Type B pancreatic cell (in vitro differentiated cells): ENCODE measurements at regions not wholly inside any gene's neighbourhood (a gene's known extent, or its start where the extent isn't known, plus 50 kb on each side); places are given as distances from the start of the nearest gene placed in this dataset.
"Not testable (repeated sequence)": the region's sequence is repeated elsewhere in the genome, so short reads cannot be mapped to it uniquely, and the experiment has no call there.

Source experiments
- DNase-seq: peaks from one replicate; pipeline ENCODE4 v3.0.0; 2021; ENCODE audit warnings: mixed read lengths; ENCODE audit not compliant: unreplicated experiment; ENCODE audit errors: extremely low spot score
- H3K27ac Mint-ChIP-seq: 2 replicates; pipeline ENCODE4 v1.8.0; 2021; ENCODE audit warnings: mild to moderate bottlenecking, mixed read lengths
- H3K27me3 Mint-ChIP-seq: 2 replicates; pipeline ENCODE4 v1.8.0; 2021; ENCODE audit warnings: mixed read lengths
- H3K36me3 Mint-ChIP-seq: 2 replicates; pipeline ENCODE4 v1.8.0; 2021; ENCODE audit warnings: mixed read lengths
- H3K4me1 Mint-ChIP-seq: one replicate; pipeline ENCODE4 v1.8.0; 2021; ENCODE audit warnings: mixed read lengths; ENCODE audit not compliant: unreplicated experiment
- H3K4me3 Mint-ChIP-seq: 2 replicates; pipeline ENCODE4 v1.8.0; 2021; ENCODE audit warnings: mild to moderate bottlenecking, mixed read lengths
- H3K9me3 Mint-ChIP-seq: 2 replicates; pipeline ENCODE4 v1.8.0; 2021; ENCODE audit warnings: mixed read lengths
- CTCF ChIP-seq: fragments of 200-600 bp; sonication (generic); conservative IDR thresholded peaks from 2 replicates; pipeline ENCODE4 v1.5.0; 2021; ENCODE audit warnings: antibody characterized with exemption, mild to moderate bottlenecking

- no peaks in the 10 kb centered on the region for H3K27me3 Mint-ChIP-seq
- no peaks in the 10 kb centered on the region for H3K4me1 Mint-ChIP-seq
- no peak overlapping the region for H3K27ac Mint-ChIP-seq
- no peak for DNase-seq
- H3K4me3 Mint-ChIP-seq = no peak overlapping the region
- no peaks in the 10 kb centered on the region for H3K36me3 Mint-ChIP-seq
- no peaks in the 10 kb centered on the region for H3K9me3 Mint-ChIP-seq
- TF ChIP-seq CTCF = no peak
Measured at GRCh38 chr12:86948851-86949250, 692.7 kb upstream of the MGAT4C start.

GRCh38 chr12:86945685-86946196 lies 689.5 kb upstream of the MGAT4C start:
- no peak for DNase-seq
- H3K27ac Mint-ChIP-seq = no peak overlapping the region
- no peaks in the 10 kb centered on the region for H3K27me3 Mint-ChIP-seq
- TF ChIP-seq CTCF = no peak
- no peaks in the 10 kb centered on the region for H3K36me3 Mint-ChIP-seq
- peaks cover 5% of the 10 kb centered on the region for H3K9me3 Mint-ChIP-seq
- H3K4me1 Mint-ChIP-seq = no peaks in the 10 kb centered on the region
- no peak overlapping the region for H3K4me3 Mint-ChIP-seq

DNA sequence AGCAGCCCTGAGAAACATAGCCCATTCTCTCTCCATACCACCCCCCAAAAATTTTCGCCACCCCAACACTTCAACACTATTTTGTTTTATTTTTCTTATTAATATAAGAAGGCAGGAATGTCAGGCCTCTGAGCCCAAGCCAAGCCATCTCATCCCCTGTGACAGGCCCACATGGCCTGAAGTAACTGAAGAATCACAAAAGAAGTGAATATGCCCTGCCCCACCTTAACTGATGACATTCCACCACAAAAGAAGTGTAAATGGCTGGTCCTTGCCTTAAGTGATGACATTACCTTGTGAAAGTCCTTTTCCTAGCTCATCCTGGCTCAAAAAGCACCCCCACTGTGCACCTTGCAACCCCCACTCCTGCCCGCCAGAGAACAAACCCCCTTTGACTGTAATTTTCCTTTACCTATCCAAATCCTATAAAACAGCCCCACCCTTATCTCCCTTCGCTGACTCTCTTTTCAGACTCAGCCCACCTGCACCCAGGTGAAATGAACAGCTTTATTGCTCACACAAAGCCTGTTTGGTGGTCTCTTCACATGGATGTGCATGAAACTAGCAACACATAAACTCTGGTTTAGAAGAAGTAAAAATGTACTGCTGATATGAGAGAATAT lies 688.1 kb upstream of the MGAT4C start:
- not testable (repeated sequence) for H3K4me1 Mint-ChIP-seq

GRCh38 chr12:86931714-86932113 lies 675.5 kb upstream of the MGAT4C start:
- Mint-ChIP-seq H3K27ac (no peak overlapping the region), H3K36me3 (no peaks in the 10 kb centered on the region), H3K27me3 (no peaks in the 10 kb centered on the region), H3K9me3 (no peaks in the 10 kb centered on the region), H3K4me1 (no peaks in the 10 kb centered on the region), H3K4me3 (no peak overlapping the region)
- TF ChIP-seq CTCF = no peak
- no peak for DNase-seq

More for the DNA sequence above, 688.1 kb upstream of the MGAT4C start:
- not testable (repeated sequence) for H3K27me3 Mint-ChIP-seq, H3K27ac Mint-ChIP-seq, H3K36me3 Mint-ChIP-seq, H3K4me3 Mint-ChIP-seq, H3K9me3 Mint-ChIP-seq, DNase-seq

GRCh38 chr12:86929962-86930361 lies 673.8 kb upstream of the MGAT4C start:
- no peak for DNase-seq
- H3K9me3 Mint-ChIP-seq = no peaks in the 10 kb centered on the region
- no peak overlapping the region for H3K27ac Mint-ChIP-seq
- H3K4me1 Mint-ChIP-seq = no peaks in the 10 kb centered on the region
- no peak for TF ChIP-seq CTCF
- H3K36me3 Mint-ChIP-seq = no peaks in the 10 kb centered on the region
- H3K4me3 Mint-ChIP-seq = no peak overlapping the region
- H3K27me3 Mint-ChIP-seq = no peaks in the 10 kb centered on the region

- Mint-ChIP-seq H3K4me1 (no peaks in the 10 kb centered on the region), H3K36me3 (no peaks in the 10 kb centered on the region), H3K9me3 (no peaks in the 10 kb centered on the region), H3K27ac (no peak overlapping the region), H3K4me3 (no peak overlapping the region), H3K27me3 (no peaks in the 10 kb centered on the region)
- no peak for DNase-seq
- TF ChIP-seq CTCF = no peak
Measured at GRCh38 chr12:86917121-86917520, 660.9 kb upstream of the MGAT4C start.
